Endothelial cell (in vitro differentiated cells): ENCODE measurements at regions not wholly inside any gene's neighbourhood (a gene's known extent, or its start where the extent isn't known, plus 50 kb on each side); places are given as distances from the start of the nearest gene placed in this dataset.
"Not testable (repeated sequence)": the region's sequence is repeated elsewhere in the genome, so short reads cannot be mapped to it uniquely, and the experiment has no call there.

Experiments
- DNase-seq: peaks from one replicate; pipeline ENCODE4 v3.0.0; 2021; ENCODE audit warnings: low spot score
- H3K27ac Mint-ChIP-seq: one replicate; pipeline ENCODE4 v1.8.0; 2021; ENCODE audit warnings: mixed read lengths, inconsistent platforms; ENCODE audit not compliant: unreplicated experiment
- H3K27me3 Mint-ChIP-seq: one replicate; pipeline ENCODE4 v1.8.0; 2021; ENCODE audit warnings: mild to moderate bottlenecking, moderate library complexity, mixed read lengths, inconsistent platforms; ENCODE audit not compliant: unreplicated experiment
- H3K36me3 Mint-ChIP-seq: one replicate; pipeline ENCODE4 v1.8.0; 2021; ENCODE audit warnings: mild to moderate bottlenecking, low read depth, mixed read lengths, inconsistent platforms; ENCODE audit not compliant: unreplicated experiment
- H3K4me1 Mint-ChIP-seq: one replicate; pipeline ENCODE4 v1.8.0; 2021; ENCODE audit warnings: mild to moderate bottlenecking, mixed read lengths, inconsistent platforms; ENCODE audit not compliant: unreplicated experiment
- H3K4me3 Mint-ChIP-seq: one replicate; pipeline ENCODE4 v1.8.0; 2021; ENCODE audit warnings: mild to moderate bottlenecking, mixed read lengths, inconsistent platforms; ENCODE audit not compliant: unreplicated experiment
- H3K9me3 Mint-ChIP-seq: one replicate; pipeline ENCODE4 v1.8.0; 2021; ENCODE audit warnings: mixed read lengths, inconsistent platforms; ENCODE audit not compliant: unreplicated experiment
- TF ChIP-seq, protein P1 (sequence below): fragments of 200-600 bp; sonication (generic); IDR thresholded peaks from one replicate; pipeline ENCODE4 v1.5.0; 2021; ENCODE audit warnings: antibody characterized with exemption; ENCODE audit not compliant: unreplicated experiment

- Mint-ChIP-seq H3K27me3 (peaks cover 10% of the 10 kb centered on the region), H3K9me3 (peaks cover 7% of the 10 kb centered on the region), H3K27ac (no peak overlapping the region), H3K4me1 (no peaks in the 10 kb centered on the region), H3K4me3 (no peak overlapping the region), H3K36me3 (peaks cover 8% of the 10 kb centered on the region)
- no peak for DNase-seq
- TF ChIP-seq, protein P1, sequence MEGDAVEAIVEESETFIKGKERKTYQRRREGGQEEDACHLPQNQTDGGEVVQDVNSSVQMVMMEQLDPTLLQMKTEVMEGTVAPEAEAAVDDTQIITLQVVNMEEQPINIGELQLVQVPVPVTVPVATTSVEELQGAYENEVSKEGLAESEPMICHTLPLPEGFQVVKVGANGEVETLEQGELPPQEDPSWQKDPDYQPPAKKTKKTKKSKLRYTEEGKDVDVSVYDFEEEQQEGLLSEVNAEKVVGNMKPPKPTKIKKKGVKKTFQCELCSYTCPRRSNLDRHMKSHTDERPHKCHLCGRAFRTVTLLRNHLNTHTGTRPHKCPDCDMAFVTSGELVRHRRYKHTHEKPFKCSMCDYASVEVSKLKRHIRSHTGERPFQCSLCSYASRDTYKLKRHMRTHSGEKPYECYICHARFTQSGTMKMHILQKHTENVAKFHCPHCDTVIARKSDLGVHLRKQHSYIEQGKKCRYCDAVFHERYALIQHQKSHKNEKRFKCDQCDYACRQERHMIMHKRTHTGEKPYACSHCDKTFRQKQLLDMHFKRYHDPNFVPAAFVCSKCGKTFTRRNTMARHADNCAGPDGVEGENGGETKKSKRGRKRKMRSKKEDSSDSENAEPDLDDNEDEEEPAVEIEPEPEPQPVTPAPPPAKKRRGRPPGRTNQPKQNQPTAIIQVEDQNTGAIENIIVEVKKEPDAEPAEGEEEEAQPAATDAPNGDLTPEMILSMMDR: no peak
Observed at GRCh38 chr2:128415779-128416061, 97.1 kb upstream of the HS6ST1 start.

DNA sequence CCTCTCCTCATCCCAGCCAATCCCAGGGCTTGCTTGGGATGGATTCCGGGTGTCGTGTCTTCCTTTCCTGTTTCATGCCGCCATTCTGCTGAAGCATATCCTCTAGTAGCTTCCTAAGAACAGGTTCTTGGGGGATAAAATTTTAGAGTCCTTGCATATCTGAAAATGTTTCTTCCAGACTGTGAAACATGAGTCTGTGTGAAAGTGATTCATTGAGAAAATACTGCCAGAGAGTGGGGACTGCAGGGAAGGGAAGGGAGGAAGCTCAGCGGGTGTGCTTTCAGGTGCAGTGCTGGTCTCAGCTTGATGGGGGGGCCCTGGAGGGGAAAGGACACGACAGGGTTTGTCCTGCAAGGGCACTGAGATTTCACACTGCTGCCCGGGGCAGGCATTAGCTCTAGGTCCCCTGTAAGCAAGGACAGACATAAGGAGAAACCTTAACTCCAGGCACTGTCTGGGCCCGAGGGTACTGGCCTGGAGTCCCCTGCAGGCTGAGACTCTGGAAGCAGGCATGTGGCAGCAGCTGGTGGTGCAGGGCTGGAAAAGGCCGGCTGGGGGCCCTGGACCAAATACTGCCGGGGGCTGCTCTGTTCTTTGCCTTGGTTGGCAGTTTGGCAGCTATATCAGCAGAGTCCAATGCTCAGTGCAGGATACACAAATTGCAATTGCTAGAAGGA is 97.6 kb upstream of the HS6ST1 start:
- H3K27me3 Mint-ChIP-seq: peaks cover 9% of the 10 kb centered on the region
- TF ChIP-seq, protein P1: no peak
- H3K4me1 Mint-ChIP-seq: no peaks in the 10 kb centered on the region
- no peak overlapping the region for H3K27ac Mint-ChIP-seq
- H3K36me3 Mint-ChIP-seq: peaks cover 8% of the 10 kb centered on the region
- no peak overlapping the region for H3K4me3 Mint-ChIP-seq
- peaks cover 7% of the 10 kb centered on the region for H3K9me3 Mint-ChIP-seq
- DNase-seq: no peak

DNA sequence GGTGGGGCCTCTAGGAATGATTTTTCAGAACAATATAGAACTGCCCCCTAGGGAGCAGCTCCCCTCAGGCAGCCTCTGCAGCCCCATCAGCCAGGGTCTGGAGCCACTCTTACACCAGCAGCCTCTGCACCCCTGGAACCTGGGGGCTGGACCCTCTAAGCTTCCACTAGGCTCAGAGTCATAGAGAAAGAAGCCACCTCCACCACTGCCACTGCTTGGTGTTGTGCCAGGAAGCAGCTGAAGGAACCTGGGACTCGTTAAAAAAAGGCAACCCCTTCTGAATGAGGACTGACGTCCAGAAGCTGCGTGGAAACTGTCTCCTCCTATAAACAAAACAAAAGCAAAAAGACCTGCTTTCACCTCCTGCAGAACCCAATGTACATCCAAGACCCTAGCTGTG is 98.1 kb upstream of the HS6ST1 start:
- no peak for DNase-seq
- TF ChIP-seq, protein P1: no peak
- Mint-ChIP-seq H3K27ac (no peak overlapping the region), H3K9me3 (peaks cover 7% of the 10 kb centered on the region), H3K36me3 (peaks cover 8% of the 10 kb centered on the region), H3K4me3 (no peak overlapping the region), H3K27me3 (peaks cover 9% of the 10 kb centered on the region), H3K4me1 (no peaks in the 10 kb centered on the region)

- not testable (repeated sequence) for H3K4me1 Mint-ChIP-seq, DNase-seq, H3K27me3 Mint-ChIP-seq, H3K9me3 Mint-ChIP-seq, H3K27ac Mint-ChIP-seq, H3K4me3 Mint-ChIP-seq
- peaks cover 11% of the 10 kb centered on the region for H3K36me3 Mint-ChIP-seq
Observed at GRCh38 chr2:128417264-128417663, 98.6 kb upstream of the HS6ST1 start.

DNA sequence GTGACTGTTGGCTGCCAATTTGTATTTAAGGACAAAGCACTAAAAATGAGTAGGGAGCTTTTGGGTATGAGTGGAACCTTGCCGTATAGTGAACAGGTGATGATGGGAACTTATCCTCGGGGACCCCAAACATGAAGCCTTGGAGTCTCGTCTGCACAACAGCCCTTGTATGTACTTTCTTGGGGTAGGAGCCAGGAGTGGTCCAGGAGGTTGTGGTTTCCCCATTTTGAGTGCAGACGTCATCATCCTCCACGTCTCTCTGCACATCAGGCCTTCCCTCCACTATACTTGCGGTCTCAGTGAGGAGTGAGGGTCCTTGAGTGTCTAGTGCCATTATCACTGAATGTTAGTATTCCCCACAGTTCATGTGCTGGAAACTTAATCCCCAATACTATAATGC is 101.5 kb upstream of the HS6ST1 start:
- TF ChIP-seq, protein P1: no peak
- Mint-ChIP-seq H3K27ac (no peak overlapping the region), H3K27me3 (peaks cover 4% of the 10 kb centered on the region), H3K36me3 (peaks cover 12% of the 10 kb centered on the region), H3K4me3 (no peak overlapping the region), H3K4me1 (no peaks in the 10 kb centered on the region), H3K9me3 (peaks cover 7% of the 10 kb centered on the region)
- DNase-seq: no peak
